ENCODE measurements at regions not wholly inside any gene's neighbourhood (a gene's known extent, or its start where the extent isn't known, plus 50 kb on each side); places are given as distances from the start of the nearest gene placed in this dataset.

DNA sequence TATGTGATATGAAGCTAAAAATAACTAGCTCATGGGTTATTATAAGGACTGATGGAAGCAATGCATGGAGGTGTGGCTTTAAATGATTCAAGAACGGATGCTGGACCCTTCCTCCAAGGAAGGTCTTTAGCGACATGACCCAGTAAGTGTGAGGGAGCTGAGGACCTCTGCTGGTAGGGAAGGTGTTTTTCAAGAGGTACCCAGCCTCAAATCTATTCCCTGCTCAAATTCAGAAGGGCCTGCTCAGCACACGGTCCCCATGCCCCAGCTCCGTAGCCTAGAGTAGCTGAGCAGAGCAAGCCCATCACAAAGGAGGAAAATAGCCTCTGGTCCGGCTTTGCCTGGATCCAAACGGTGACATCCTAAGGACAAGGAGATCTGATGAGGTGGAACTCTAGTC lies 266.2 kb upstream of the IGF1R start:
- DNase-seq (ENCODE audit: low read depth), result no peak
- H3K4me3 ChIP-seq (ENCODE audit: low read depth, low read length), result no peak overlapping the region
- TF ChIP-seq, protein P1, sequence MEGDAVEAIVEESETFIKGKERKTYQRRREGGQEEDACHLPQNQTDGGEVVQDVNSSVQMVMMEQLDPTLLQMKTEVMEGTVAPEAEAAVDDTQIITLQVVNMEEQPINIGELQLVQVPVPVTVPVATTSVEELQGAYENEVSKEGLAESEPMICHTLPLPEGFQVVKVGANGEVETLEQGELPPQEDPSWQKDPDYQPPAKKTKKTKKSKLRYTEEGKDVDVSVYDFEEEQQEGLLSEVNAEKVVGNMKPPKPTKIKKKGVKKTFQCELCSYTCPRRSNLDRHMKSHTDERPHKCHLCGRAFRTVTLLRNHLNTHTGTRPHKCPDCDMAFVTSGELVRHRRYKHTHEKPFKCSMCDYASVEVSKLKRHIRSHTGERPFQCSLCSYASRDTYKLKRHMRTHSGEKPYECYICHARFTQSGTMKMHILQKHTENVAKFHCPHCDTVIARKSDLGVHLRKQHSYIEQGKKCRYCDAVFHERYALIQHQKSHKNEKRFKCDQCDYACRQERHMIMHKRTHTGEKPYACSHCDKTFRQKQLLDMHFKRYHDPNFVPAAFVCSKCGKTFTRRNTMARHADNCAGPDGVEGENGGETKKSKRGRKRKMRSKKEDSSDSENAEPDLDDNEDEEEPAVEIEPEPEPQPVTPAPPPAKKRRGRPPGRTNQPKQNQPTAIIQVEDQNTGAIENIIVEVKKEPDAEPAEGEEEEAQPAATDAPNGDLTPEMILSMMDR (IDR thresholded peaks at IDR 0.05; ENCODE audit: insufficient read depth, low read depth, low read length, missing control alignments), result peak; percentile 1

DNA sequence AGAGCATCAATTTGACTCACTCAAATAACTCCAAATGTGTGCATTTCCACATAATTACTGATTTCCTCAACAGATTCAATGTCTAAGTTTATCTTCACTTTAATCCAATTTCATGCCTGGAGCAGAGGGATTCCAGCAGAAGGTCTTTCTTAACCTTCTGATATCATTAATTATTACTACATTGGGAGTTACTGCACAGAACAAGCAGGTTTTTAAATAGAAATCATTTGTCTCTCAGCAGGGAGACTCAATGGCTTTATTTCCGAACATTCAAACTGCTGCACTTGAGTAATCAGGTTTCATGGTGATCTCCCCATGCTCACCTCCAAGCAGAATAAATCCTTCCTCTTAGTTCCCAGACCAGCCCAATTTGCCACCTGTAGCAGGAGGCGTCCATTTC lies 264.8 kb upstream of the IGF1R start:
- TF ChIP-seq, protein P1 (IDR thresholded peaks at IDR 0.05; ENCODE audit: insufficient read depth, low read depth, low read length, missing control alignments), result no peak

DNA sequence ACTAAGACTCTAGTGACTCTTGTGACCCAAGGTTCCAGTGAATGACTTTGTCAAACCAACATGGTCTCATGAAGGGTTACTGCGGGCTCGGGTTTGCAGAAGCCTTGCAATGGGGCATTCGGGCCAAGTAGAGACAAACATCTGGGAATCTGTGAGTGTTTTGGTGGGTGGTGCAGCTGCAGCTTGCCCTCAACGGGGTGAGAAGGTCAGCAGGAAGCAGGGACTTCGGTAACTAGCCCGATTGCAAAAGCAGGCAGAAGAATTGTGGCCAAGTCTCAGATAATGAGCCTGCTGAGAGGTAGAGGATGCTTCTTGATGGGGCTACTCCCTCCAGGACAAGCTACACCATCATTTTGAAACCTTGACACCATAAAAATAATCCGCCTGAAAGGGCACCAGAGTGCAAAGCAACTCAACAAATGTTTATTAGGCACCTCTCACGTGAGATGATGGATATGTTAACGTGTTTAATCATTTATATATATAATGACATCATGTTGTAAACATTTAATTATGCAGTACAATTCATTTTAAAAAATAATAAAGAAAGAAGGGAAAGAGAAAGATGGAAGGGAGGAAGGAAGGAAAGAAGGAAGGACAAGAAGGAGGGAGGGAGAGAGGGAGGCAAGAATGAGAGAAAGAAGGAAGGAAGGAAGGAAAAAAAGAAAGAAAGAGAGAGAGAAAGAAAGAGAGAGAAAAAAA lies 263.9 kb upstream of the IGF1R start:
- TF ChIP-seq, protein P1 (IDR thresholded peaks at IDR 0.05; ENCODE audit: insufficient read depth, low read depth, low read length, missing control alignments), result no peak
- DNase-seq (ENCODE audit: low read depth), result no peak
- no peak overlapping the region for H3K4me3 ChIP-seq (ENCODE audit: low read depth, low read length)

More for the DNA sequence above, 264.8 kb upstream of the IGF1R start:
- no peak overlapping the region for H3K4me3 ChIP-seq (ENCODE audit: low read depth, low read length)
- no peak for DNase-seq (ENCODE audit: low read depth)

DNA sequence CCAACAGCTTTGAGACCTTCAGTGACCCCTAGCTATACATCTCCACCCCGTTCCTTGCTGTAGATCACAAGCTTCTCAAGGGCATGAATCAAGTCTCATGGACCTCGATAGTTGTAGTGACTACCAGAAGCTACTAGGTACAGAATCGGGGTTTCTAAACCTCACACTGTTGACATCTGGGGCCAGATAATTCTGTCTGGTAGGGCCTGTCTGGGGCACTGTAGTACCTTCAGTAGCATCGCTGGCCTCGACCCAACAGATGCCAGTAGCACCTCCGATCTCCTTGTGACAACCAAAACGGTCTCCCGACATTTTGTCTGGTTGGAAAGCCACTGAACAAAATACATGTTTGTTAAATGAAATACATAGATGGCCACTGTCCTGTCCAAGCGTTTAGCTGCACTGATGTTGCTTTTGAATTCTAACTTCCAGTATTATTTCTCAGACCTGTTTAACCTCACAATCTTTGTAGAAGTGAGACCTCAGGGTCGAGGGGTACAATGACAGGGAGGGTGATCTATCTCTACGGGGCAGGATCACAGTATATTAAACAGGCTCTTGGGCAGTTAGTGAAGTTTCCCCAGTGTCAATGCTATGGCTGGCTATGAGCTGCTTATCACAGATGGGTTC lies 262.5 kb upstream of the IGF1R start:
- DNase-seq (ENCODE audit: low read depth), result no peak
- H3K4me3 ChIP-seq (ENCODE audit: low read depth, low read length), result no peak overlapping the region
- TF ChIP-seq, protein P1 (IDR thresholded peaks at IDR 0.05; ENCODE audit: insufficient read depth, low read depth, low read length, missing control alignments), result no peak

DNA sequence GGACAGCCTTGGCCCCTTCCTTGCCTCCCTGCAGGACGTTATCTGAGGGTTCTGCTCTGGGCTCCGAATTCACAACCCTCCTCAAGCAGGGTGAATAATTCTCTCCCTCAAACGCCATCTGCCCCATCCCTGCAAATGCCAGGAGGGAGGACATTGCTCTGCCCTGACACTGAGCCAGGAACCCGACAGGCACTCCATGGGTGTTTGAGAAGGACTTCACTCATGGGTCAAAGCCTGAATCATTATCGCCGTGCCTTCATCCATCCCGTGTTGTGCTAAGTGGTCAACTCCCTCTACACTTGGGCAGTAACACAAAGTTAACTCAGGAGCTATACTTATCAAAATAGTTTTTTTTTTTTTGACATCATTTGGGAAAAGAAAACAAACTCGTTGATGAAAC lies 261.8 kb upstream of the IGF1R start:
- no peak for DNase-seq (ENCODE audit: low read depth)
- no peak overlapping the region for H3K4me3 ChIP-seq (ENCODE audit: low read depth, low read length)
- TF ChIP-seq, protein P1 (IDR thresholded peaks at IDR 0.05; ENCODE audit: insufficient read depth, low read depth, low read length, missing control alignments), result no peak

DNA sequence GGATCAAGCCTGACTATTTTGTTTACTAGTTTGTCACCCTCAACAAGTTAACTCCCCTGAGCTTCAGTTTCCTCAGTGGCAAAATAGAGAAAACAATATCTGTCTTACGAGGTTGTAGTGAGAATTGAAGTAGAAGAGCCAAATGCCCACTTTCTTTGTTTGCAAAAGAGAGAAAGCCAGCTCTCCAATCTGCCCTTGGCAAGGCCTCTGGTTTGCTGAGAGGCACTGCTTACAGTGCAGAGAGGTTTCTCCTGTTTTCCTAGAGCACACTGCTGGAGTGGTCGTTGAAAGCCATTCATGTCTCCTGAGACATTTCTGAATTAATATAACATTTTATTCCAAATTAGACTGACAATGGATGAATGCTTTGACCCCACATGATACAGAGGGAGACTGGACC lies 260.5 kb upstream of the IGF1R start:
- TF ChIP-seq, protein P1 (IDR thresholded peaks at IDR 0.05; ENCODE audit: insufficient read depth, low read depth, low read length, missing control alignments), result no peak
- DNase-seq (ENCODE audit: low read depth), result no peak
- no peak overlapping the region for H3K4me3 ChIP-seq (ENCODE audit: low read depth, low read length)
